ENCODE measurements at regions not wholly inside any gene's neighbourhood (a gene's known extent, or its start where the extent isn't known, plus 50 kb on each side); places are given as distances from the start of the nearest gene placed in this dataset.
A peak's percentile ranks its signal among the peaks of the same experiment; 100 is the strongest.
"Not testable (repeated sequence)": the region's sequence is repeated elsewhere in the genome, so short reads cannot be mapped to it uniquely, and the experiment has no call there.

GRCh38 chrX:131830400-131831184 is 192.5 kb upstream of the STK26 start:
- peak; percentile 28 to 60 for DNase-seq

- no peak for DNase-seq
Measured at GRCh38 chrX:131831185-131831520, 191.9 kb upstream of the STK26 start.

GRCh38 chrX:131836161-131836560 is 186.9 kb upstream of the STK26 start:
- DNase-seq = no peak

- DNase-seq = no peak
Measured at GRCh38 chrX:131837325-131837724, 185.8 kb upstream of the STK26 start.

- no peak for DNase-seq
Measured at GRCh38 chrX:131840799-131841495, 182.2 kb upstream of the STK26 start.

- peak; percentile 12 to 40 for DNase-seq
Measured at GRCh38 chrX:131841496-131842437, 181.3 kb upstream of the STK26 start.

GRCh38 chrX:131843987-131844386 is 179.1 kb upstream of the STK26 start:
- no peak for DNase-seq

GRCh38 chrX:131845201-131845600 is 177.9 kb upstream of the STK26 start:
- DNase-seq = no peak

GRCh38 chrX:131845771-131846170 is 177.3 kb upstream of the STK26 start:
- DNase-seq = no peak

- DNase-seq = not testable (repeated sequence)
Measured at GRCh38 chrX:131850964-131851363, 172.1 kb upstream of the STK26 start.

GRCh38 chrX:131853440-131853839 is 169.7 kb upstream of the STK26 start:
- no peak for DNase-seq

GRCh38 chrX:131854581-131854980 is 168.5 kb upstream of the STK26 start:
- DNase-seq = no peak

- no peak for DNase-seq
Measured at GRCh38 chrX:131861088-131861787, 161.9 kb upstream of the STK26 start.

- DNase-seq = no peak
Measured at GRCh38 chrX:131862321-131862720, 160.8 kb upstream of the STK26 start.

- no peak for DNase-seq
Measured at GRCh38 chrX:131869182-131869581, 153.9 kb upstream of the STK26 start.

GRCh38 chrX:131874300-131874699 is 148.8 kb upstream of the STK26 start:
- no peak for DNase-seq

GRCh38 chrX:131875827-131876226 is 147.3 kb upstream of the STK26 start:
- DNase-seq = not testable (repeated sequence)

- DNase-seq = no peak
Measured at GRCh38 chrX:131881194-131881593, 141.9 kb upstream of the STK26 start.

GRCh38 chrX:131885042-131885441 is 138.1 kb upstream of the STK26 start:
- DNase-seq = not testable (repeated sequence)

- DNase-seq = not testable (repeated sequence)
Measured at GRCh38 chrX:131893857-131894256, 129.2 kb upstream of the STK26 start.

- DNase-seq = no peak
Measured at GRCh38 chrX:131894995-131895394, 128.1 kb upstream of the STK26 start.

GRCh38 chrX:131895807-131896206 is 127.3 kb upstream of the STK26 start:
- DNase-seq = no peak

GRCh38 chrX:131901546-131901945 is 121.6 kb upstream of the STK26 start:
- no peak for DNase-seq
